Mammary epithelial cell (primary cell): ENCODE measurements at regions not wholly inside any gene's neighbourhood (a gene's known extent, or its start where the extent isn't known, plus 50 kb on each side); places are given as distances from the start of the nearest gene placed in this dataset.

Experiments
- EZH2 ChIP-seq: IDR thresholded peaks from 2 replicates; pipeline ENCODE4 v1.6.1; 2012; ENCODE audit warnings: low read length, inconsistent platforms, borderline replicate concordance
- TF ChIP-seq, protein P1 (sequence below), 2 donors: IDR thresholded peaks in 1 of 2; conservative IDR thresholded peaks in 1 of 2; 2 replicates each; pipeline ENCODE4 v1.5.1; 2011 to 2012; ENCODE audit warnings: inconsistent platforms in 2 of 2, low read length in 2 of 2, mild to moderate bottlenecking in 2 of 2, control low read depth in 1 of 2, low read depth in 1 of 2; ENCODE audit not compliant: insufficient read depth in 1 of 2; ENCODE audit errors: extremely low read depth in 1 of 2

- TF ChIP-seq, protein P1, sequence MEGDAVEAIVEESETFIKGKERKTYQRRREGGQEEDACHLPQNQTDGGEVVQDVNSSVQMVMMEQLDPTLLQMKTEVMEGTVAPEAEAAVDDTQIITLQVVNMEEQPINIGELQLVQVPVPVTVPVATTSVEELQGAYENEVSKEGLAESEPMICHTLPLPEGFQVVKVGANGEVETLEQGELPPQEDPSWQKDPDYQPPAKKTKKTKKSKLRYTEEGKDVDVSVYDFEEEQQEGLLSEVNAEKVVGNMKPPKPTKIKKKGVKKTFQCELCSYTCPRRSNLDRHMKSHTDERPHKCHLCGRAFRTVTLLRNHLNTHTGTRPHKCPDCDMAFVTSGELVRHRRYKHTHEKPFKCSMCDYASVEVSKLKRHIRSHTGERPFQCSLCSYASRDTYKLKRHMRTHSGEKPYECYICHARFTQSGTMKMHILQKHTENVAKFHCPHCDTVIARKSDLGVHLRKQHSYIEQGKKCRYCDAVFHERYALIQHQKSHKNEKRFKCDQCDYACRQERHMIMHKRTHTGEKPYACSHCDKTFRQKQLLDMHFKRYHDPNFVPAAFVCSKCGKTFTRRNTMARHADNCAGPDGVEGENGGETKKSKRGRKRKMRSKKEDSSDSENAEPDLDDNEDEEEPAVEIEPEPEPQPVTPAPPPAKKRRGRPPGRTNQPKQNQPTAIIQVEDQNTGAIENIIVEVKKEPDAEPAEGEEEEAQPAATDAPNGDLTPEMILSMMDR (conservative IDR thresholded peaks at IDR 0.05 in 1 of 2, IDR thresholded peaks at IDR 0.05 in 1 of 2; ENCODE audit: extremely low read depth in 1 of 2, insufficient read depth in 1 of 2, low read depth in 1 of 2, low read length in 2 of 2) = no peak
- TF ChIP-seq EZH2 = no peak
These were observed 981.7 kb downstream of the REEP3 start for GRCh38 chr10:64502936-64503335.
